SK-N-SH treated with all-trans-retinoic acid at 6 μM for 48 hours (cell line): ENCODE measurements at regions not wholly inside any gene's neighbourhood (a gene's known extent, or its start where the extent isn't known, plus 50 kb on each side); places are given as distances from the start of the nearest gene placed in this dataset.

Source experiments
- ATAC-seq: fragments of 200-7000 bp; cut with Tn5 transposase; 3 replicates; pipeline ENCODE4 v1.9.1; 2020; ENCODE audit warnings: mild to moderate bottlenecking, moderate library complexity
- ARNTL ChIP-seq: fragments of 450-650 bp; formaldehyde crosslinking; IDR thresholded peaks from 2 replicates; pipeline ENCODE4 v1.5.0; 2020; ENCODE audit warnings: low read depth, mild to moderate bottlenecking, moderate library complexity, borderline replicate concordance
- BACH2 ChIP-seq: fragments of 250-450 bp; sonication (Bioruptor Pico); IDR thresholded peaks from 2 replicates; pipeline ENCODE4 v1.9.0; 2021; ENCODE audit warnings: mild to moderate bottlenecking, borderline replicate concordance
- CREB5 ChIP-seq: fragments of 250-450 bp; sonication (Bioruptor Pico); IDR thresholded peaks from 2 replicates; pipeline ENCODE4 v1.5.1; 2020; ENCODE audit warnings: low read depth, mild to moderate bottlenecking, moderate library complexity
- CSDC2 ChIP-seq: fragments of 250-450 bp; sonication (Bioruptor Pico); IDR thresholded peaks from 2 replicates; pipeline ENCODE4 v1.5.0; 2020; ENCODE audit warnings: mild to moderate bottlenecking, moderate library complexity
- CSRNP3 ChIP-seq: fragments of 250-450 bp; sonication (Bioruptor Pico); IDR thresholded peaks from 2 replicates; pipeline ENCODE4 v1.5.1; 2021; ENCODE audit warnings: mild to moderate bottlenecking, moderate library complexity
- ESRRG ChIP-seq: fragments of 250-450 bp; sonication (Bioruptor Pico); IDR thresholded peaks from 2 replicates; pipeline ENCODE4 v1.6.1; 2021; ENCODE audit warnings: mild to moderate bottlenecking
- GLIS3 ChIP-seq: fragments of 250-450 bp; sonication (Bioruptor Pico); IDR thresholded peaks from 2 replicates; pipeline ENCODE4 v1.5.0; 2020; ENCODE audit warnings: mild to moderate bottlenecking, moderate library complexity
- ISL1 ChIP-seq: fragments of 250-450 bp; sonication (Bioruptor Pico); IDR thresholded peaks from 2 replicates; pipeline ENCODE4 v2.1.2; 2022; ENCODE audit warnings: mild to moderate bottlenecking, moderate library complexity
- OSR1 ChIP-seq: fragments of 250-450 bp; sonication (Bioruptor Pico); IDR thresholded peaks from 2 replicates; pipeline ENCODE4 v1.8.0; 2022; ENCODE audit warnings: moderate library complexity, mild to moderate bottlenecking, inconsistent platforms
- PATZ1 ChIP-seq: fragments of 250-450 bp; sonication (Bioruptor Pico); IDR thresholded peaks from 2 replicates; pipeline ENCODE4 v1.8.0; 2020; ENCODE audit warnings: mild to moderate bottlenecking, moderate library complexity, borderline replicate concordance
- POU6F1 ChIP-seq: fragments of 250-450 bp; sonication (Bioruptor Pico); IDR thresholded peaks from 2 replicates; pipeline ENCODE4 v1.8.0; 2021; ENCODE audit warnings: low read depth, mild to moderate bottlenecking, moderate library complexity, borderline replicate concordance
- PPARA ChIP-seq: fragments of 250-450 bp; sonication (Bioruptor Pico); IDR thresholded peaks from 2 replicates; pipeline ENCODE4 v1.5.0; 2020; ENCODE audit warnings: mild to moderate bottlenecking, borderline replicate concordance
- RARB ChIP-seq: fragments of 250-450 bp; sonication (Bioruptor Pico); IDR thresholded peaks from 2 replicates; pipeline ENCODE4 v1.8.0; 2021; ENCODE audit warnings: mild to moderate bottlenecking, moderate library complexity
- SNAI2 ChIP-seq: fragments of 250-450 bp; sonication (Bioruptor Pico); IDR thresholded peaks from 2 replicates; pipeline ENCODE4 v1.5.0; 2020; ENCODE audit warnings: mild to moderate bottlenecking, moderate library complexity
- ZC3H10 ChIP-seq: fragments of 250-450 bp; sonication (Bioruptor Pico); IDR thresholded peaks from 2 replicates; pipeline ENCODE4 v1.5.1; 2021; ENCODE audit warnings: mild to moderate bottlenecking, moderate library complexity
- ZFP3 ChIP-seq: fragments of 250-450 bp; sonication (Bioruptor Pico); IDR thresholded peaks from 2 replicates; pipeline ENCODE4 v1.5.0; 2020; ENCODE audit warnings: mild to moderate bottlenecking, moderate library complexity
- ZFP30 ChIP-seq: fragments of 450-650 bp; formaldehyde crosslinking; IDR thresholded peaks from 2 replicates; pipeline ENCODE4 v1.5.0; 2022; ENCODE audit warnings: mild to moderate bottlenecking, moderate library complexity
- ZNF565 ChIP-seq: fragments of 450-650 bp; formaldehyde crosslinking; conservative IDR thresholded peaks from 2 replicates; pipeline ENCODE4 v1.5.0; 2020; ENCODE audit warnings: low read depth, mild to moderate bottlenecking, moderate library complexity
- ZNF70 ChIP-seq: fragments of 450-650 bp; formaldehyde crosslinking; IDR thresholded peaks from 2 replicates; pipeline ENCODE4 v1.5.0; 2020; ENCODE audit warnings: mild to moderate bottlenecking, moderate library complexity
- ZNF8 ChIP-seq: fragments of 450-650 bp; formaldehyde crosslinking; IDR thresholded peaks from 2 replicates; pipeline ENCODE4 v1.5.0; 2020; ENCODE audit warnings: mild to moderate bottlenecking, moderate library complexity

GRCh38 chr19:28840891-28841290, 372.1 kb downstream of the UQCRFS1 start:
- no peak for ATAC-seq
- no peak for TF ChIP-seq ZFP3 (CRISPR knock-in tag)
- no peak for TF ChIP-seq OSR1 (CRISPR knock-in tag)
- TF ChIP-seq POU6F1 (CRISPR knock-in tag): no peak
- TF ChIP-seq CSRNP3 (CRISPR knock-in tag): no peak
- TF ChIP-seq BACH2 (CRISPR knock-in tag): no peak
- no peak for TF ChIP-seq PATZ1 (CRISPR knock-in tag)
- no peak for TF ChIP-seq ZFP30 (CRISPR knock-in tag)
- TF ChIP-seq ARNTL: no peak
- no peak for TF ChIP-seq ZC3H10 (CRISPR knock-in tag)
- no peak for TF ChIP-seq PPARA
- TF ChIP-seq RARB: no peak
- no peak for TF ChIP-seq CREB5
- no peak for TF ChIP-seq ZNF565 (CRISPR knock-in tag)

- no peak for TF ChIP-seq ZNF8
- no peak for TF ChIP-seq ZNF70 (CRISPR knock-in tag)
- TF ChIP-seq POU6F1 (CRISPR knock-in tag): no peak
- no peak for TF ChIP-seq ZFP3 (CRISPR knock-in tag)
- no peak for TF ChIP-seq SNAI2 (CRISPR knock-in tag)
- TF ChIP-seq PATZ1 (CRISPR knock-in tag): no peak
- TF ChIP-seq PPARA: no peak
- TF ChIP-seq ZNF565 (CRISPR knock-in tag): no peak
- TF ChIP-seq CSDC2 (CRISPR knock-in tag): no peak
- no peak for TF ChIP-seq ISL1
- no peak for TF ChIP-seq CREB5
- no peak for TF ChIP-seq GLIS3 (CRISPR knock-in tag)
- no peak for ATAC-seq
These were observed 373.5 kb downstream of the UQCRFS1 start for GRCh38 chr19:28839455-28839854.

- ATAC-seq: no peak
- TF ChIP-seq ZNF565 (CRISPR knock-in tag) (no peak), CSRNP3 (CRISPR knock-in tag) (no peak), GLIS3 (CRISPR knock-in tag) (no peak), POU6F1 (CRISPR knock-in tag) (no peak), SNAI2 (CRISPR knock-in tag) (no peak), ESRRG (CRISPR knock-in tag) (no peak)
These were observed 374.0 kb downstream of the UQCRFS1 start for GRCh38 chr19:28838909-28839308.
